ENCODE measurements at regions not wholly inside any gene's neighbourhood (a gene's known extent, or its start where the extent isn't known, plus 50 kb on each side); places are given as distances from the start of the nearest gene placed in this dataset.

GRCh38 chr5:144583541-144584449 is 413.1 kb downstream of the KCTD16 start:
- DNase-seq: no peak
- intact Hi-C loops (cut with DNase I): no loop called here
- no peak overlapping the region for H3K27ac ChIP-seq
- no peaks in the 10 kb centered on the region for H3K27me3 ChIP-seq
- no peak overlapping the region for H3K4me3 ChIP-seq
- H3K9me3 ChIP-seq: peaks cover 0 to 2% (median 0%) of the 10 kb centered on the region in 12 donors
- no peak for ATAC-seq
- 53 to 67% (median 61%) methylated on average over 7 of the region's 7 CpGs for WGBS, 4 donors
- no peaks in the 10 kb centered on the region for H3K36me3 ChIP-seq
- H3K4me1 ChIP-seq: no peaks in the 10 kb centered on the region
- TF ChIP-seq, protein P1, sequence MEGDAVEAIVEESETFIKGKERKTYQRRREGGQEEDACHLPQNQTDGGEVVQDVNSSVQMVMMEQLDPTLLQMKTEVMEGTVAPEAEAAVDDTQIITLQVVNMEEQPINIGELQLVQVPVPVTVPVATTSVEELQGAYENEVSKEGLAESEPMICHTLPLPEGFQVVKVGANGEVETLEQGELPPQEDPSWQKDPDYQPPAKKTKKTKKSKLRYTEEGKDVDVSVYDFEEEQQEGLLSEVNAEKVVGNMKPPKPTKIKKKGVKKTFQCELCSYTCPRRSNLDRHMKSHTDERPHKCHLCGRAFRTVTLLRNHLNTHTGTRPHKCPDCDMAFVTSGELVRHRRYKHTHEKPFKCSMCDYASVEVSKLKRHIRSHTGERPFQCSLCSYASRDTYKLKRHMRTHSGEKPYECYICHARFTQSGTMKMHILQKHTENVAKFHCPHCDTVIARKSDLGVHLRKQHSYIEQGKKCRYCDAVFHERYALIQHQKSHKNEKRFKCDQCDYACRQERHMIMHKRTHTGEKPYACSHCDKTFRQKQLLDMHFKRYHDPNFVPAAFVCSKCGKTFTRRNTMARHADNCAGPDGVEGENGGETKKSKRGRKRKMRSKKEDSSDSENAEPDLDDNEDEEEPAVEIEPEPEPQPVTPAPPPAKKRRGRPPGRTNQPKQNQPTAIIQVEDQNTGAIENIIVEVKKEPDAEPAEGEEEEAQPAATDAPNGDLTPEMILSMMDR (IDR thresholded peaks at IDR 0.05): no peak
- TF ChIP-seq POLR2A (IDR thresholded peaks at IDR 0.05): no peak

- no peak for DNase-seq
Measured at GRCh38 chr5:144582066-144582465, 411.4 kb downstream of the KCTD16 start.

GRCh38 chr5:144581044-144581443 is 410.4 kb downstream of the KCTD16 start:
- no peak for DNase-seq
- Histone ChIP-seq H3K27ac (no peak overlapping the region), H3K4me1 (no peaks in the 10 kb centered on the region), H3K9me3 (no peaks in the 10 kb centered on the region), H3K27me3 (no peaks in the 10 kb centered on the region), H3K36me3 (no peaks in the 10 kb centered on the region), H3K4me3 (no peak overlapping the region)
- no peak for ATAC-seq
- 67 to 81% (median 74%) methylated on average over 9 of the region's 9 CpGs for WGBS, 4 donors
- no peak for TF ChIP-seq POLR2A (IDR thresholded peaks at IDR 0.05)
- TF ChIP-seq, protein P1 (IDR thresholded peaks at IDR 0.05): no peak
- intact Hi-C loops (cut with DNase I): no loop called here

More at GRCh38 chr5:144582066-144582465, 411.4 kb downstream of the KCTD16 start:
- no peak for ATAC-seq
- TF ChIP-seq, protein P1 (IDR thresholded peaks at IDR 0.05): no peak
- TF ChIP-seq POLR2A (IDR thresholded peaks at IDR 0.05): no peak
- Histone ChIP-seq H3K27ac (no peak overlapping the region), H3K27me3 (no peaks in the 10 kb centered on the region), H3K9me3 (no peaks in the 10 kb centered on the region), H3K36me3 (no peaks in the 10 kb centered on the region), H3K4me3 (no peak overlapping the region), H3K4me1 (no peaks in the 10 kb centered on the region)
- intact Hi-C loops (cut with DNase I): no loop called here
- 58 to 80% (median 72%) methylated on average over 3 of the region's 3 CpGs for WGBS, 4 donors

DNA sequence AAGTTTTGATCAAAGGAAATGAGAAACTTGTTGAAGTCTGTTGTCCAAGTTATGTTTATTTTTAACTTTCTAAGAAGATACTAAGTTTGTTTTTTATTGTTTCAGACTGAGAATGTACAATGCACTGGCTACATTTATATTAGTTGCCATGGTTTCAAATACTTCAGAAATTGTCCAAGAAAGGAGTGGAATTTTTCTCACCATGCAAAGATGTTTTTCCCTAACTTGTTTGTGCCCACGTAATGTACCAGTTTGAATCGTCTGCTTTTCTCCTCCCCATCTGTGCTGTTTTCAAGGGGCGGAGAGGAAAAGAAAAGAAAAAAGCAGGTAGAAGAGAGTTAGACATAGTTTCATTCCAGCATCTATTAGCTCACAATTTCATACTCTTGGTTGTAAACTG is 407.0 kb downstream of the KCTD16 start:
- peaks cover 0 to 11% (median 0%) of the 10 kb centered on the region in 12 donors for H3K9me3 ChIP-seq
- WGBS, 4 donors: 67 to 80% (median 77%) methylated on average over 3 of the region's 3 CpGs
- no peaks in the 10 kb centered on the region for H3K27me3 ChIP-seq
- no peak overlapping the region for H3K4me3 ChIP-seq
- TF ChIP-seq, protein P1 (IDR thresholded peaks at IDR 0.05): no peak
- no peak for TF ChIP-seq POLR2A (IDR thresholded peaks at IDR 0.05)
- intact Hi-C loops (cut with DNase I): no loop called here
- ATAC-seq: no peak
- H3K36me3 ChIP-seq: no peaks in the 10 kb centered on the region
- DNase-seq: no peak
- H3K4me1 ChIP-seq: no peaks in the 10 kb centered on the region
- H3K27ac ChIP-seq: no peak overlapping the region

Data from heart left ventricle (tissue), 16 donors.